ENCODE measurements at regions not wholly inside any gene's neighbourhood (a gene's known extent, or its start where the extent isn't known, plus 50 kb on each side); places are given as distances from the start of the nearest gene placed in this dataset.

GRCh38 chr15:94761574-94761973 lies 530.2 kb downstream of the MCTP2 start:
- DNase-seq (ENCODE audit: low read depth): no peak

GRCh38 chr15:94769089-94769488 lies 537.7 kb downstream of the MCTP2 start:
- no peak for DNase-seq (ENCODE audit: low read depth)

- DNase-seq (ENCODE audit: low read depth): no peak
These were observed 538.8 kb downstream of the MCTP2 start for GRCh38 chr15:94770199-94770598.

GRCh38 chr15:94777037-94777436 lies 545.7 kb downstream of the MCTP2 start:
- no peak for DNase-seq (ENCODE audit: low read depth)

GRCh38 chr15:94778840-94779239 lies 547.5 kb downstream of the MCTP2 start:
- no peak for DNase-seq (ENCODE audit: low read depth)

- DNase-seq (ENCODE audit: low read depth): no peak
These were observed 548.8 kb downstream of the MCTP2 start for GRCh38 chr15:94780166-94780565.

GRCh38 chr15:94785091-94785490 lies 553.7 kb downstream of the MCTP2 start:
- no peak for DNase-seq (ENCODE audit: low read depth)

GRCh38 chr15:94791008-94791407 lies 559.6 kb downstream of the MCTP2 start:
- DNase-seq (ENCODE audit: low read depth): no peak

- DNase-seq (ENCODE audit: low read depth): no peak
These were observed 560.1 kb downstream of the MCTP2 start for GRCh38 chr15:94791510-94791909.

GRCh38 chr15:94792196-94792595 lies 560.8 kb downstream of the MCTP2 start:
- no peak for DNase-seq (ENCODE audit: low read depth)

- DNase-seq (ENCODE audit: low read depth): no peak
These were observed 561.8 kb downstream of the MCTP2 start for GRCh38 chr15:94793207-94793606.

- DNase-seq (ENCODE audit: low read depth): no peak
These were observed 562.3 kb downstream of the MCTP2 start for GRCh38 chr15:94793641-94794040.

GRCh38 chr15:94804613-94805012 lies 573.3 kb downstream of the MCTP2 start:
- no peak for DNase-seq (ENCODE audit: low read depth)

- no peak for DNase-seq (ENCODE audit: low read depth)
These were observed 583.9 kb downstream of the MCTP2 start for GRCh38 chr15:94815110-94815731.

- DNase-seq (ENCODE audit: low read depth): no peak
These were observed 584.6 kb downstream of the MCTP2 start for GRCh38 chr15:94815914-94816313.

GRCh38 chr15:94829887-94830884 lies 598.8 kb downstream of the MCTP2 start:
- no peak for DNase-seq (ENCODE audit: low read depth)

GRCh38 chr15:94834000-94834399 lies 602.6 kb downstream of the MCTP2 start:
- no peak for DNase-seq (ENCODE audit: low read depth)

GRCh38 chr15:94834494-94834893 lies 603.1 kb downstream of the MCTP2 start:
- DNase-seq (ENCODE audit: low read depth): no peak

- DNase-seq (ENCODE audit: low read depth): no peak
These were observed 606.9 kb downstream of the MCTP2 start for GRCh38 chr15:94838281-94838680.

GRCh38 chr15:94840794-94841783 lies 609.7 kb downstream of the MCTP2 start:
- no peak for DNase-seq (ENCODE audit: low read depth)

GRCh38 chr15:94843060-94843459 lies 611.7 kb downstream of the MCTP2 start:
- DNase-seq (ENCODE audit: low read depth): no peak

GRCh38 chr15:94844198-94844537 lies 612.8 kb downstream of the MCTP2 start:
- DNase-seq (ENCODE audit: low read depth): no peak

All from activated T-cell treated with anti-CD3 and anti-CD28 coated beads for 48 hours (primary cell).